ENCODE measurements at regions not wholly inside any gene's neighbourhood (a gene's known extent, or its start where the extent isn't known, plus 50 kb on each side); places are given as distances from the start of the nearest gene placed in this dataset.

DNA sequence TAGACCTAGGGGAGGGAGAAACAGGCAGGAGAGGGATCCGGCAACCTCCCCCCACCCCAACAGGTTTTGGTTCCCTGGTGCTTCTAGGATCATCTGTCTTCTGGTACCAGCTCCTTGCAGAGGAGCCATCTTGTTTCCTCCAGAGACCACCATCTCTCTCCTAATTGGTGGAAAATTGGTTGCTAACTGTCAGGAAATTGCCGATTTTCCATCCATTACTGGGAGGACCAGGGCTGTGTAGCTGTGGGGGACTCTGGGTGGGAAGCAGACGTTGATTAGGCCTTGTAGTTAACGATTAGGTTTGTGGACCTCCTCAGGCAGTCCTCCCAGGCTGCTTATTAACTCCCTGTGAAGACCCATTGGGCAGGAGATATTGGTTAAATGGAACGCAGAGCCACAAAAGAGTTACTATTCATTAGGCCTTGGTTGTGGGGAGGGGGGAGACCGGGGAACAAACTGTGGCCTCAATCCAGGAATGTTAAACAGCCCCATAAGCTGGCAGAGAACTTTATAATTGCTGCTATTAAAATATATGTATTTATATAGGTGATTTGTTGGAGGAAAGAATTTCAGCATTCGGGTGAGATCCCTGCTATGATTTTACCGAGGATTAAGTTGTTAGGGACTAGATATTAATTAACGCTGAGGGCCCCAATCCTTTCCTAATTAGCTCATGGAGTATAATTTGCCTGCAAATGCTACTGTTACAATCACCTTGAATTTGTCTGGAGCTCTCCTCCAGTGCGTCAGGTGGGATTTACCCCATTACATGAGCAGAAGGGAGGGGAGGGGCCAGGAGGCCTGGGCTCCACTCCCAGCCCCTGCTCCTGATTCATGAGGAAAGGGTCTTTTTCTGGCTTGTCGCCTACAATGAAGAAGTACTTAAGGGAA is 61.2 kb upstream of the TRABD2B start:
- ATAC-seq (replicated peaks; ENCODE audit: extremely low read depth, poor library complexity, severe bottlenecking) = no peak
- Mint-ChIP-seq H3K4me1 (peaks cover 5% of the 10 kb centered on the region), H3K9me3 (no peaks in the 10 kb centered on the region), H3K4me3 (no peak overlapping the region), H3K27me3 (peaks cover 48% of the 10 kb centered on the region), H3K27ac (ENCODE audit: low read depth) (no peak overlapping the region), H3K36me3 (ENCODE audit: insufficient read depth) (no peaks in the 10 kb centered on the region)
- no peak for DNase-seq (ENCODE audit: low spot score in 2 of 2)

DNA sequence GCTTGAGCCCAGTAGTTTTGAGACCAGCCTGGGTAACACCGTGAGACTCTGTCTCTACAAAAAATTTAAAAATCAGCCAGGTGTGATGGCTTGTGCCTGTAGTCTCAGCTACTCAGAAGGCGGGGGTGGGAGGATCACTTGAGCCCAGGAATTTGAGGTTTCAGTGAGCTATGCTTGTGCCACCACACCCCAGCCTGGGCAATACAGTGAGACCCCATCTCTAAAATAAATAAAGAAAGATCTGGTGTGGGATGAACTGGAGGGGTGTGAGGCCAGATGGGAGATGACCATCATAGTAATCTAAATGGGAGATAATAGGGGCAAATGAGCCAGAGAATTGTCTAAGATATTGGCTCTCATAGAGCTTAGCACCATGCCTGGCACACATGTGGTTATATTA is 60.1 kb upstream of the TRABD2B start:
- Mint-ChIP-seq H3K4me1 (peaks cover 5% of the 10 kb centered on the region), H3K9me3 (no peaks in the 10 kb centered on the region), H3K27me3 (peaks cover 49% of the 10 kb centered on the region), H3K36me3 (ENCODE audit: insufficient read depth) (no peaks in the 10 kb centered on the region), H3K27ac (ENCODE audit: low read depth) (no peak overlapping the region), H3K4me3 (no peak overlapping the region)
- DNase-seq (ENCODE audit: low spot score in 2 of 2) (no peak), ATAC-seq (replicated peaks; ENCODE audit: extremely low read depth, poor library complexity, severe bottlenecking) (no peak)

DNA sequence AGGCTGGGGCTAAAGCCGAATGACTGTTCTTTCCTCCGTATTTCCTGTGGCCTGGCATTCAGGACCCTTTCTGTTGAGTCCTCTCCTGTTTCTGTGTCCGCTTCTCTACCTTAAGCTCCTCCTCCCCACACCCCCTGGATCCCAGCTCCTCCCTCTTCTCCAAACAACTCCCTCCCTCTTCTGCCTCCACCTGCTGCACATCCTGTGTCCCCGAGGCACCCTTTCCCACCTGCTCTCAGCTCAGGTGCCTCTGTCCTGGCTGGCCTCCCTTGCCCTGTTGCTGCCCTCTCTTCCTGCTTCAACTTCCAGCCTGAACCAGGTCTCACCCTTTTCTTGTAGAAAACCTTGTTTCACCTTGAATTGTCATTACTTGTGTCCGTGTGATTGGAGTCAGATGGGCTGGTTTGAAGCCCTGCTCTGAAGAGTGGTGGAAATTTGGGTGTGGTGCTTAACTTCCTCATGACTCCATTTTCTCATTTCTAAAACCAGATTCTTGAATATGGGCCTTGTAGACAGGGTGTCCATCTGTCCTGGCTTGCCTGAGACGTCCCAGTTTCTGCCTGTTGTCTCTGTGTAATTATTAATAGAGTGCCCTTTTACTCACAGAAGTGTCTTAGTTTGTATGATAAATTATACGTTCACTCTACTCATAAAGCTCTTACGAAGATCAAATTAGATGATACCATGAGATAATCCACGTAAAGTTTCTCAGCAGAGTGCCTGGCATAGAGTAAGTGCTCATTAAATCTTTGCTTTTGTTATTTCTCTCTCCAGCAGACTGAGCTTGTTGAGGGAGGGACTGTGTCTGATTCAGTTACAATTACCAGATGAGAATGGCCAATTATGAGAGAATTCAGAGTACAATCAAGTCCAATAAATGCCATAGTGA is 58.9 kb upstream of the TRABD2B start:
- no peak for DNase-seq (ENCODE audit: low spot score in 2 of 2)
- H3K27me3 Mint-ChIP-seq = peaks cover 49% of the 10 kb centered on the region
- H3K4me3 Mint-ChIP-seq = no peak overlapping the region
- no peak for ATAC-seq (replicated peaks; ENCODE audit: extremely low read depth, poor library complexity, severe bottlenecking)
- H3K9me3 Mint-ChIP-seq = no peaks in the 10 kb centered on the region
- H3K27ac Mint-ChIP-seq (ENCODE audit: low read depth) = no peak overlapping the region
- no peaks in the 10 kb centered on the region for H3K36me3 Mint-ChIP-seq (ENCODE audit: insufficient read depth)
- H3K4me1 Mint-ChIP-seq = peaks cover 5% of the 10 kb centered on the region

DNA sequence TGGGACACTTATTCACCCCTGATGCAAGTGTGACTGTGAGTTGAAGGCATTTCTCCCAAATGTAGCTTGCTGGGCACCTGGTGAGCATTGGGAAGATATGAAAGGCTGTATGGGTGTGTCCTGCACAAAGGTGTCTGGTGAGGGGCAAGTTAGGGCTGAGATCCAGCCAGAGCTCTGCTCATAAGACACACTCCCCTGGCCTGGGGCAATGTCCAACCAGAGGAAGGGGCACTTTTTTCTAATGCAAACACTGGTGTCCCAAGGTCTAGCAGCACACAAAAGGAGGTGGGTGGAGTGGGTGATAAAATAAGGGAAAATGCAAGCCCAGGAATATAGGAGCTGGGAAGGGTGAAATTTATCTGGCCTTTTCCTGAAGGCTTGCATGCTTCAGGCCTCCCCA is 57.0 kb upstream of the TRABD2B start:
- ATAC-seq (replicated peaks; ENCODE audit: extremely low read depth, poor library complexity, severe bottlenecking) (no peak), DNase-seq (ENCODE audit: low spot score in 2 of 2) (no peak)
- Mint-ChIP-seq H3K27me3 (peaks cover 65% of the 10 kb centered on the region), H3K4me3 (no peak overlapping the region), H3K9me3 (no peaks in the 10 kb centered on the region), H3K4me1 (peaks cover 5% of the 10 kb centered on the region), H3K27ac (ENCODE audit: low read depth) (no peak overlapping the region), H3K36me3 (ENCODE audit: insufficient read depth) (no peaks in the 10 kb centered on the region)

DNA sequence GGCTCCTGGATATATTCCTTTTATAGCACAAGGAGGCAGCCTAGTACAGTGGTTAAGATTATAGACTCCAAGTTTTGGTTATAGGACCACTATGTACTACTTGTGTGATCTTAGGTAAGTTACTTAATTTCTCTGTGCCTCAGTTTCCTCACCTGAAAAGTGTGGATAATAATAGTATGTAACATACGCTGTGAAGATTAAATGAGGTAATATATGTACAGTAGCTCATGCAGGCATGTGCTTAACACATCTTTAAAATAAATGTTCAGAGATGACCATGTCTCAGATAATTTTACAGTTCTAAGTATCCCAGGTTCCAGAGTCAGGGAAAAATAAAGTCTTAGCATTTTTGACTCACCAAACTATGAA is 55.7 kb upstream of the TRABD2B start:
- no peak overlapping the region for H3K27ac Mint-ChIP-seq (ENCODE audit: low read depth)
- no peak overlapping the region for H3K4me3 Mint-ChIP-seq
- ATAC-seq (replicated peaks; ENCODE audit: extremely low read depth, poor library complexity, severe bottlenecking) = no peak
- no peaks in the 10 kb centered on the region for H3K9me3 Mint-ChIP-seq
- H3K36me3 Mint-ChIP-seq (ENCODE audit: insufficient read depth) = no peaks in the 10 kb centered on the region
- no peak for DNase-seq (ENCODE audit: low spot score in 2 of 2)
- peaks cover 5% of the 10 kb centered on the region for H3K4me1 Mint-ChIP-seq
- H3K27me3 Mint-ChIP-seq = peaks cover 69% of the 10 kb centered on the region

DNA sequence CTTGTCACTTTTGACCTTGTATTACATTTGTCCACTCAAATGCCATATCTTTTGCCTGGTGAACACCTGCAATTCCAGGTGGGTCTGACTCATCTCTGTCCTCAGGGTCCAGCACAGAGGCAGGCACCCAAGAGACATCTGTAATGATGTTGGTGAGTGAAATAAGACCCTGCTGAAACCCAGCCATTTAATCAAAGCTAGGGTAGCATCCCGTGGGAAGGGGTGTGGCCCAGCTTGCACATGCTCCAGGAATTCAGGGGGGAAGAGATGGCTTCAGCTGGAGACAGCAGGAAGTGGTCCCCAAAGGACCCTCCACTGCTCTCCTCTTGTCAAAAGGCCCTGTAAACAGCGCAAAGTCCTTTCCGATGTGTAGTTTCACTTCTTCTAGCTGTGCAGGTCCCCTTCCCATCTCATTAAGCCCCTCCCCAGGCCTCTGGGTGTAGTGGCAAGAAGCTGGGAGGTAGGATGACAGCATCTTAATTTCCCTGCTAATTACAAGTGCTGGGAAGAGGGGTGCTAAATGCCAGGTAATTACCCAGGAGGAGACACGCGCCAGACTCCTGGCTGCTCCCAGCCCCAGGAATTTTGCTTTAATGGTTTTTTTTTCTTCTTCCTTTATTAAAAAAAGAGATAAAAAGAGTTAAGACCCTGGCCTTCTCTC is 54.4 kb upstream of the TRABD2B start:
- DNase-seq (ENCODE audit: low spot score in 2 of 2) = no peak
- H3K4me1 Mint-ChIP-seq = peaks cover 5% of the 10 kb centered on the region

DNA sequence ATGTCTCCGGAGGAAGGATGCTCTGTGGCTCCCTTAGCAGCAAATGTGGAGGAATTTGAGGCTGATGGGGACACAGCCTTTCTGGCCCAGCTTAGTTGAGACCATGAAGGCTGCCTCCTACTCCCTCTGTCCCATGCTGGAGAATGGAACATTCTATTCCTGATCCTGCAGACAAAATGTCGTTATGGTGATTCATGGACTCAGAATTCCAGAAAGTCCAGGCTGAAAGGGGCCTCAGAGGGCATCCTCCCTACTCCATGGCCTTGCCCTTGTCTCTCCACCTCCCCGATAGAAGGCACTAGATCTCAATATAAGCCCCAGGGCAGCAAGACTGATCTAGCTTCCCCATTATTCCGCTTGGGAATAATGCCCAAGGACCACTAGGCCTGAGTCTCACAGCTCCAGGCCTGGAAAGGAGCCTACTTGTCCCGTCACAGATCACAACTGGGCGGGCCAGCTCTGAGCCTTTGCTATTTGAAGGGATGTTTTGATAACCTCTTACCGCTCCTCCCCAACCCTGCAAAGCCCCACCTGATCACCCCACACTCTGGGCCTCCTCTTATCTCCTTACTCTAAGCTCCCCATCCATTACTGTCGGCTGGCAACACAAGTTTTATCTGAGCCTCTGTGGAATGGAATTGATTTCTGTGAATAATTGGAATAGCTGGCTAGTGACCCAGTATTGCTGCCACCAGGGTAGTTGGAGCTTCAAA is 52.8 kb upstream of the TRABD2B start:
- Mint-ChIP-seq H3K4me3 (no peak overlapping the region), H3K36me3 (ENCODE audit: insufficient read depth) (no peaks in the 10 kb centered on the region), H3K27ac (ENCODE audit: low read depth) (no peak overlapping the region), H3K9me3 (peaks cover 5% of the 10 kb centered on the region), H3K27me3 (peaks cover 54% of the 10 kb centered on the region), H3K4me1 (no peaks in the 10 kb centered on the region)
- ATAC-seq (replicated peaks; ENCODE audit: extremely low read depth, poor library complexity, severe bottlenecking) (no peak), DNase-seq (ENCODE audit: low spot score in 2 of 2) (no peak)

More for the DNA sequence above, 54.4 kb upstream of the TRABD2B start:
- Mint-ChIP-seq H3K27ac (ENCODE audit: low read depth) (no peak overlapping the region), H3K36me3 (ENCODE audit: insufficient read depth) (no peaks in the 10 kb centered on the region), H3K27me3 (peaks cover 69% of the 10 kb centered on the region), H3K4me3 (no peak overlapping the region), H3K9me3 (no peaks in the 10 kb centered on the region)
- ATAC-seq (replicated peaks; ENCODE audit: extremely low read depth, poor library complexity, severe bottlenecking) = no peak

DNA sequence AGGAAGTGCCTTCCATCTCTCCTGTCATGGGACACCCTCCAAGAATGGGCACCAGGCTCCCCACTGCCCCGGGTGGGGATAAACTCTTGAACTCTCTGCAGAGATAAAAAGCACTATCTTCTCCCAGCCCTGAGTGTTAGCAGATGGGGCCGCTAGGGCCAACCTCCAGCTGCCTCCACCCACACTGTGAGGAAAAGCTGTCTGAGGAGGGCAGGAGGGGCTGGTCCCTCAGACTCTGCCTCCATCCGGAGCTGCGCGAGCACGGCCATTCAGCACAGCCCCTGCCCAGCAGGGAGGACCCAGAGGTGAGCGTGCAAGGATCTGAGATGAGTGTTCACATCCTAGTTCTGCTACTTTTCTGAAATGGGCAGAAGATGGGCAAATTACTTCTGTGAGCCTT is 51.8 kb upstream of the TRABD2B start:
- ATAC-seq (replicated peaks; ENCODE audit: extremely low read depth, poor library complexity, severe bottlenecking) (no peak), DNase-seq (ENCODE audit: low spot score in 2 of 2) (no peak)
- H3K27me3 Mint-ChIP-seq = peaks cover 44% of the 10 kb centered on the region
- H3K27ac Mint-ChIP-seq (ENCODE audit: low read depth) = no peak overlapping the region
- no peaks in the 10 kb centered on the region for H3K4me1 Mint-ChIP-seq
- H3K36me3 Mint-ChIP-seq (ENCODE audit: insufficient read depth) = no peaks in the 10 kb centered on the region
- H3K4me3 Mint-ChIP-seq = no peak overlapping the region
- peaks cover 5% of the 10 kb centered on the region for H3K9me3 Mint-ChIP-seq

DNA sequence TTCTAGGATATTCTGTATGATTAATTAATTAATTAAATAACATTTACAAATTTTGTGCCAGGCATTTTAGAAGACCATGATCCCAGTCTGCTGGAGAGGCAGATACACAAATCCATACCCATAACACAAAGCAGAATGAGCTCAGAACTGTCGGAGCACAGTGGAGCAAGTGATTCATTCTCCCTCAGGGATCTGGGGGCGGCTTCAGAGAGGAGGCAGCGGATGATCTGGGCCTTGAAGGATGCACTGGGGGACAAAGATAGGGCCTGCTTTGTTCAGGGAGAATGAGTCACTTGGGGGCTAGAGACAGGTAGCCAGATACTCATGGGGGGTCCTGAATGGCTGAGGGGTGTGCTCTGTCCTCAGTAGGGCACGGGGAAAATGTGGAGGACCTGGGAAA is 50.9 kb upstream of the TRABD2B start:
- Mint-ChIP-seq H3K4me3 (no peak overlapping the region), H3K27me3 (peaks cover 37% of the 10 kb centered on the region), H3K4me1 (no peaks in the 10 kb centered on the region), H3K27ac (ENCODE audit: low read depth) (no peak overlapping the region), H3K36me3 (ENCODE audit: insufficient read depth) (no peaks in the 10 kb centered on the region), H3K9me3 (peaks cover 5% of the 10 kb centered on the region)
- DNase-seq (ENCODE audit: low spot score in 2 of 2) (no peak), ATAC-seq (replicated peaks; ENCODE audit: extremely low read depth, poor library complexity, severe bottlenecking) (no peak)

DNA sequence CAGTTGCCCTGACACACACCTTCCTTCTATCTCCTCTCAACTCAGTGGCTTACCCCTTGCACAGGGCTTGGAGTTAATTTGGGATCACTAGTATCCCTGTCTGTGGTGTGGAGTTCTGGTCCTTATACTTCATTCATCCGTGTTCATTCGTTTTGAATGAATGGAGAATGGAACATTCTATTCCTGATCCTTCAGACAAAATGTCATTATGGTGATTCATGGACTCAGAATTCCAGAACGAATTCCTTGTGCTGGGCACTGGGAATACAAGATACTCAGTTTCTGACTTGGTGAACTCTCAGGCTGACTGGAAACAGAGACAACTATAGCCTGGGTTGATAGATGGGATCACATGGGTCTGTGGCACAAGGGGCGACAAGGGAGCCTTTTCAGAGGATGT is 49.9 kb upstream of the TRABD2B start:
- no peak for DNase-seq (ENCODE audit: low spot score in 2 of 2)
- Mint-ChIP-seq H3K27ac (ENCODE audit: low read depth) (no peak overlapping the region), H3K36me3 (ENCODE audit: insufficient read depth) (no peaks in the 10 kb centered on the region), H3K27me3 (peaks cover 37% of the 10 kb centered on the region), H3K4me1 (no peaks in the 10 kb centered on the region), H3K4me3 (no peak overlapping the region), H3K9me3 (peaks cover 5% of the 10 kb centered on the region)
- no peak for ATAC-seq (replicated peaks; ENCODE audit: extremely low read depth, poor library complexity, severe bottlenecking)
